ENCODE measurements at regions not wholly inside any gene's neighbourhood (a gene's known extent, or its start where the extent isn't known, plus 50 kb on each side); places are given as distances from the start of the nearest gene placed in this dataset.

GRCh38 chr5:6273749-6274148 lies 104.6 kb downstream of the MED10 start:
- TF ChIP-seq ZNF121 (tag by site-specific recombination; IDR thresholded peaks at IDR 0.05) (no peak), REST (tag by site-specific recombination; IDR thresholded peaks at IDR 0.05) (no peak), ZFP69B (tag by site-specific recombination; IDR thresholded peaks at IDR 0.05) (no peak), CTCF (tag by site-specific recombination; IDR thresholded peaks at IDR 0.05) (no peak), ZNF302 (tag by site-specific recombination; IDR thresholded peaks at IDR 0.05; ENCODE audit: low read depth) (no peak)
